HEK293 (cell line): ENCODE measurements at regions not wholly inside any gene's neighbourhood (a gene's known extent, or its start where the extent isn't known, plus 50 kb on each side); places are given as distances from the start of the nearest gene placed in this dataset.

Experiments used
- AEBP2 ChIP-seq: fragments of 450-650 bp; formaldehyde crosslinking; IDR thresholded peaks from 2 replicates; pipeline ENCODE4 v1.5.1; 2016; ENCODE audit warnings: missing biosample characterization, missing genetic modification characterization, borderline replicate concordance
- CTCF ChIP-seq: fragments of 450-650 bp; formaldehyde crosslinking; IDR thresholded peaks from 2 replicates; pipeline ENCODE4 v1.5.1; 2016; ENCODE audit warnings: missing biosample characterization, missing genetic modification characterization
- GLI4 ChIP-seq: fragments of 450-650 bp; formaldehyde crosslinking; IDR thresholded peaks from 2 replicates; pipeline ENCODE4 v1.5.1; 2016; ENCODE audit warnings: missing biosample characterization, missing genetic modification characterization
- INSM2 ChIP-seq: fragments of 450-650 bp; formaldehyde crosslinking; IDR thresholded peaks from 2 replicates; pipeline ENCODE4 v1.5.1; 2016; ENCODE audit warnings: missing biosample characterization, missing genetic modification characterization
- TCF7L2 ChIP-seq: IDR thresholded peaks from 2 replicates; pipeline ENCODE4 v1.6.1; 2011; ENCODE audit warnings: low read depth, mild to moderate bottlenecking, inconsistent platforms, low read length, moderate library complexity, borderline replicate concordance
- ZNF10 ChIP-seq: fragments of 450-650 bp; formaldehyde crosslinking; IDR thresholded peaks from 2 replicates; pipeline ENCODE4 v1.5.1; 2017; ENCODE audit warnings: missing biosample characterization, missing genetic modification characterization
- ZNF121 ChIP-seq: fragments of 450-650 bp; formaldehyde crosslinking; IDR thresholded peaks from 2 replicates; pipeline ENCODE4 v1.5.1; 2016; ENCODE audit warnings: missing biosample characterization, missing genetic modification characterization
- ZNF19 ChIP-seq: fragments of 450-650 bp; formaldehyde crosslinking; IDR thresholded peaks from 2 replicates; pipeline ENCODE4; 2016; ENCODE audit warnings: missing biosample characterization, missing genetic modification characterization, low read depth
- ZNF266 ChIP-seq: fragments of 450-650 bp; formaldehyde crosslinking; IDR thresholded peaks from 2 replicates; pipeline ENCODE4 v1.5.1; 2016; ENCODE audit warnings: missing biosample characterization, missing genetic modification characterization, low read depth
- ZNF510 ChIP-seq: fragments of 450-650 bp; formaldehyde crosslinking; IDR thresholded peaks from 2 replicates; pipeline ENCODE4 v1.5.1; 2018; ENCODE audit warnings: mild to moderate bottlenecking, missing genetic modification characterization, missing biosample characterization; ENCODE audit not compliant: insufficient replicate concordance
- ZNF513 ChIP-seq: fragments of 450-650 bp; IDR thresholded peaks from 2 replicates; pipeline ENCODE4 v1.5.1; 2018; ENCODE audit warnings: missing biosample characterization, missing genetic modification characterization
- ZNF629 ChIP-seq: fragments of 450-650 bp; formaldehyde crosslinking; IDR thresholded peaks from 2 replicates; pipeline ENCODE4 v1.5.1; 2017; ENCODE audit warnings: missing biosample characterization, missing genetic modification characterization
- ZNF747 ChIP-seq: fragments of 450-650 bp; formaldehyde crosslinking; IDR thresholded peaks from 2 replicates; pipeline ENCODE4 v1.5.1; 2016; ENCODE audit warnings: missing biosample characterization, missing genetic modification characterization

- TF ChIP-seq CTCF (tag by site-specific recombination) (no peak), ZNF747 (tag by site-specific recombination) (no peak), ZNF19 (tag by site-specific recombination) (no peak), GLI4 (no peak), AEBP2 (tag by site-specific recombination) (no peak), ZNF121 (no peak), INSM2 (tag by site-specific recombination) (no peak), ZNF10 (tag by site-specific recombination) (no peak), TCF7L2 (no peak), ZNF513 (tag by site-specific recombination) (no peak), ZNF629 (tag by site-specific recombination) (no peak), ZNF266 (no peak), ZNF510 (tag by site-specific recombination) (no peak)
Observed at GRCh38 chr7:84800846-84801245, 386.0 kb downstream of the SEMA3D start.
